ENCODE measurements at regions not wholly inside any gene's neighbourhood (a gene's known extent, or its start where the extent isn't known, plus 50 kb on each side); places are given as distances from the start of the nearest gene placed in this dataset.
A peak's percentile ranks its signal among the peaks of the same experiment; 100 is the strongest.
"Not testable (repeated sequence)": the region's sequence is repeated elsewhere in the genome, so short reads cannot be mapped to it uniquely, and the experiment has no call there.

DNA sequence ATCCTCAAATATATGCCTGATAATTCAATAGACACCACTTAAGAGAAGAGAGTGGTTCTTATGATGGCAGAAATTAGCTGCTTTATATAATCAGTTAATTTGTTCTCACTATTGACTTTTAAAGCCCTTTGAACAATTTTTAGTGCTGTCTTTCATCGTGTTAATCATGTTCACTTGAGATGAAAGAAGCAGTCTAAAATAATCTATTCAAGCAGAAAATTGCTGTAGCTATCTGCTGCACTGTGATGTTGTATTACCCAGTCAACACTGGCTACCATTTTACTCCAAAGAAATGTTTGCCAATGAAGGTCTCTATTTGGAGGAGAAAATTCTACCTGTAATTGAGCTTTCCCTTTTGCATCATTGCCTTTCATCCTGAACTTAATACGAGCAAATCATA, 459.8 kb upstream of the FSIP2 start:
- Histone ChIP-seq H3K27me3 (no peaks in the 10 kb centered on the region), H3K36me3 (no peaks in the 10 kb centered on the region), H3K27ac (no peak overlapping the region), H3K4me1 (no peaks in the 10 kb centered on the region), H3K9me3 (no peaks in the 10 kb centered on the region), H3K4me3 (no peak overlapping the region)
- TF ChIP-seq CTCF (IDR thresholded peaks at IDR 0.05) (no peak), POLR2A (IDR thresholded peaks at IDR 0.05) (no peak), POLR2AphosphoS5 (IDR thresholded peaks at IDR 0.05; ENCODE audit: insufficient read depth in 1 of 2, low read depth in 1 of 2) (no peak)
- intact Hi-C loops (cut with DNase I) = no loop called here
- no peak for DNase-seq (ENCODE audit: extremely low spot score in 2 of 2)

DNA sequence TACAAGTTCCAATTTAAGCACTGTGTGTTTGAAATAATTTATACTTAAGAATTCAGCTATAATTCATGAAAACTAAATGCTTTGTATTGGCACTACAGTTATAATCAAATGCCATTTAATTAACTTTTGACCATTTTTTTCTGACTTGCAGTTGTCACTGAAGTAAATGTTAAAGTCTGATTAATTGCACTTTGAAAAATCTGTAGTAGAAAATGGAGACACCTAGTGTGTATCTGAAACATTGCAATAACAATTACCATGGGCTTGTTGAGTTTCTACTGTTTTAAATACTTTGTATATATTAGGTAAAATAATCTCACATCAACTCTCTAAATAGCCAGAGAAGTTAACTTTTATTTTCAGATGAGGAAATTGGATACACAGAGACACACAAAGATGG, 458.6 kb upstream of the FSIP2 start:
- Histone ChIP-seq H3K27ac (no peak overlapping the region), H3K9me3 (no peaks in the 10 kb centered on the region), H3K27me3 (no peaks in the 10 kb centered on the region), H3K36me3 (no peaks in the 10 kb centered on the region), H3K4me1 (no peaks in the 10 kb centered on the region), H3K4me3 (no peak overlapping the region)
- no peak for TF ChIP-seq CTCF (IDR thresholded peaks at IDR 0.05)
- TF ChIP-seq POLR2AphosphoS5 (IDR thresholded peaks at IDR 0.05; ENCODE audit: insufficient read depth in 1 of 2, low read depth in 1 of 2) = no peak
- no peak for TF ChIP-seq POLR2A (IDR thresholded peaks at IDR 0.05)
- intact Hi-C loops (cut with DNase I) = no loop called here
- no peak for DNase-seq (ENCODE audit: extremely low spot score in 2 of 2)

DNA sequence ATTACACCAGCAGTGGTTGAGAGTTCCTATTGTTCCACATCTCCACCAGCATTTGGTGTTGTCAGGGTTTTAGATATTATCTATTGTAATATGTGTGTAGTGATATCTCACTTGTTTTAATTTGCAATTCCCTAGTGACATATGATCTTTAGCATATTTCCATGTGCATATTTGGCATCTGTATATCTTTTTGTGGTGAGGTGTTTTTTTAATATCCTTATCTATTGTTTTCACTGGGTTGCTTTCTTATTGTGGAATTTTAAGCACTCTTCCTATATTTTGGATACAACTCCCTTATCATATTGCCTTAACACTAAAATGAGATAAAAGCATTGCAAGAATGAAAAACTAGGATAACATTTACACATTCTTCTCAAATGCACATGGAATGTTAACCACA, 453.9 kb upstream of the FSIP2 start:
- no peak overlapping the region for H3K4me3 ChIP-seq
- no peak for TF ChIP-seq POLR2A (IDR thresholded peaks at IDR 0.05)
- no peak for TF ChIP-seq POLR2AphosphoS5 (IDR thresholded peaks at IDR 0.05; ENCODE audit: insufficient read depth in 1 of 2, low read depth in 1 of 2)
- no peak for TF ChIP-seq CTCF (IDR thresholded peaks at IDR 0.05)
- no peaks in the 10 kb centered on the region for H3K9me3 ChIP-seq
- intact Hi-C loops (cut with DNase I) = no loop called here
- H3K27ac ChIP-seq = no peak overlapping the region
- no peaks in the 10 kb centered on the region for H3K36me3 ChIP-seq
- H3K4me1 ChIP-seq = no peaks in the 10 kb centered on the region
- H3K27me3 ChIP-seq = no peaks in the 10 kb centered on the region
- DNase-seq (ENCODE audit: extremely low spot score in 2 of 2) = no peak

GRCh38 chr2:185290012-185290411, 448.6 kb upstream of the FSIP2 start:
- H3K4me3 ChIP-seq; H3K27ac ChIP-seq; H3K27me3 ChIP-seq; H3K9me3 ChIP-seq; H3K36me3 ChIP-seq; DNase-seq (ENCODE audit: extremely low spot score in 2 of 2); intact Hi-C loops (cut with DNase I); H3K4me1 ChIP-seq: not testable (repeated sequence)

GRCh38 chr2:185291035-185291647, 447.5 kb upstream of the FSIP2 start:
- Histone ChIP-seq H3K27me3 (no peaks in the 10 kb centered on the region), H3K9me3 (no peaks in the 10 kb centered on the region), H3K4me3 (no peak overlapping the region), H3K36me3 (no peaks in the 10 kb centered on the region), H3K4me1 (no peaks in the 10 kb centered on the region), H3K27ac (no peak overlapping the region)
- TF ChIP-seq CTCF (IDR thresholded peaks at IDR 0.05) (peak in 1 of 3 experiments; percentile 19), POLR2AphosphoS5 (IDR thresholded peaks at IDR 0.05; ENCODE audit: insufficient read depth in 1 of 2, low read depth in 1 of 2) (no peak), POLR2A (IDR thresholded peaks at IDR 0.05) (no peak)
- intact Hi-C loops (cut with DNase I) = no loop called here
- DNase-seq (ENCODE audit: extremely low spot score in 2 of 2) = no peak

Data from vagina (tissue), 2 donors.